Psoas muscle (tissue), 7 donors: ENCODE measurements at regions not wholly inside any gene's neighbourhood (a gene's known extent, or its start where the extent isn't known, plus 50 kb on each side); places are given as distances from the start of the nearest gene placed in this dataset.

Experiments
- ATAC-seq, 4 donors: fragments of 200-7000 bp; cut with Tn5 transposase; one replicate each; pipeline ENCODE4 v1.9.1; 2020; ENCODE audit warnings: moderate library complexity in 3 of 4, mild to moderate bottlenecking in 2 of 4
- DNase-seq, 2 donors: peaks; one replicate each; pipeline ENCODE4 v3.0.0-alpha.2; 2020
- H3K27ac ChIP-seq: fragments of 200-600 bp; one replicate; pipeline ENCODE4 v1.8.0; 2022
- H3K27me3 ChIP-seq, 3 donors: fragments of 200-600 bp in 1 of 3; one replicate each; pipeline versions ENCODE4 v1.6.1 to v1.8.0; 2013 to 2022; ENCODE audit warnings: low read length in 2 of 3, mild to moderate bottlenecking in 2 of 3, moderate library complexity in 1 of 3; ENCODE audit not compliant: insufficient read depth in 3 of 3
- H3K36me3 ChIP-seq, 2 donors: fragments of 200-600 bp in 1 of 2; one replicate each; pipeline versions ENCODE4 v1.6.1 to v1.8.0; 2013 to 2022; ENCODE audit warnings: low read depth in 1 of 2, mild to moderate bottlenecking in 1 of 2, moderate library complexity in 1 of 2; ENCODE audit not compliant: insufficient read depth in 1 of 2
- H3K4me1 ChIP-seq: fragments of 200-600 bp; one replicate; pipeline ENCODE4 v1.8.0; 2022
- H3K4me3 ChIP-seq: fragments of 200-600 bp; one replicate; pipeline ENCODE4 v1.8.0; 2022; ENCODE audit warnings: mild to moderate bottlenecking
- H3K9me3 ChIP-seq: fragments of 200-600 bp; one replicate; pipeline ENCODE4 v1.8.0; 2022
- CTCF ChIP-seq: fragments of 200-600 bp; IDR thresholded peaks from one replicate; pipeline ENCODE4 v1.8.0; 2022; ENCODE audit warnings: antibody characterized with exemption
- WGBS, 3 donors: extraction: QIAGEN DNeasy Blood & Tissue Kit; methylation state at CpG; one replicate each; pipeline versions ENCODE4 v1.1.6 to v1.1.7; 2013; 5-methylcytosine and 5-hydroxymethylcytosine counted together
- intact Hi-C, 2 donors: fragments of 100-400 bp; cut with DNase I; formaldehyde crosslinking; loops; one replicate each; pipeline versions ENCODE4 v1.11.0 to v1.14.2; 2022
- donor health status: healthy with polysubstance abuse.
- donor health status: DM: no; HTN: no; CAD: no; lungs with moderate emphysema.
- donor health status: Bipolar disorder and iron deficiency.
- donor health status: healthy.
- donor health status: DM: yes; HTN: yes; CAD: no.
- donor health status: DM: no; HTN: no; CAD: no.
- donor health status: DM: yes; HTN: yes; CAD: no.

- H3K4me3 ChIP-seq: no peak overlapping the region
- H3K36me3 ChIP-seq: no peaks in the 10 kb centered on the region
- 87 to 96% (median 93%) methylated on average over 2 of the region's 2 CpGs for WGBS, 3 donors
- H3K27ac ChIP-seq: no peak overlapping the region
- DNase-seq (no peak), ATAC-seq (no peak)
- H3K9me3 ChIP-seq: no peaks in the 10 kb centered on the region
- no peak for TF ChIP-seq CTCF
- no peaks in the 10 kb centered on the region for H3K27me3 ChIP-seq
- intact Hi-C loops: no loop called here
- H3K4me1 ChIP-seq: no peaks in the 10 kb centered on the region
These were observed 54.0 kb downstream of the MAP10 start for GRCh38 chr1:232859216-232859615.

GRCh38 chr1:232861107-232861506 lies 55.9 kb downstream of the MAP10 start:
- H3K9me3 ChIP-seq: no peaks in the 10 kb centered on the region
- no peak overlapping the region for H3K4me3 ChIP-seq
- H3K27ac ChIP-seq: no peak overlapping the region
- ATAC-seq (no peak), DNase-seq (no peak)
- WGBS, 3 donors: 85 to 93% (median 85%) methylated on average over 4 of the region's 4 CpGs
- no peaks in the 10 kb centered on the region for H3K27me3 ChIP-seq
- no peaks in the 10 kb centered on the region for H3K36me3 ChIP-seq
- no peak for TF ChIP-seq CTCF
- intact Hi-C loops: no loop called here
- H3K4me1 ChIP-seq: no peaks in the 10 kb centered on the region

- Histone ChIP-seq H3K9me3 (no peaks in the 10 kb centered on the region), H3K36me3 (no peaks in the 10 kb centered on the region), H3K27ac (no peak overlapping the region), H3K27me3 (no peaks in the 10 kb centered on the region), H3K4me1 (no peaks in the 10 kb centered on the region), H3K4me3 (no peak overlapping the region)
- ATAC-seq (no peak), DNase-seq (no peak)
- no peak for TF ChIP-seq CTCF
- WGBS, 3 donors: 87 to 90% (median 88%) methylated on average over 10 of the region's 10 CpGs
- intact Hi-C loops: no loop called here
These were observed 58.5 kb downstream of the MAP10 start for GRCh38 chr1:232863544-232864275.

GRCh38 chr1:232865102-232865931 lies 60.1 kb downstream of the MAP10 start:
- TF ChIP-seq CTCF: no peak
- no peaks in the 10 kb centered on the region for H3K9me3 ChIP-seq
- no peaks in the 10 kb centered on the region for H3K4me1 ChIP-seq
- H3K4me3 ChIP-seq: no peak overlapping the region
- no peaks in the 10 kb centered on the region for H3K27me3 ChIP-seq
- H3K27ac ChIP-seq: no peak overlapping the region
- no peak for DNase-seq
- intact Hi-C loops: no loop called here
- no peaks in the 10 kb centered on the region for H3K36me3 ChIP-seq
- WGBS, 3 donors: 80 to 86% (median 84%) methylated on average over 9 of the region's 9 CpGs
- no peak for ATAC-seq
